Peyer's patch (tissue), 4 donors: ENCODE measurements at regions not wholly inside any gene's neighbourhood (a gene's known extent, or its start where the extent isn't known, plus 50 kb on each side); places are given as distances from the start of the nearest gene placed in this dataset.
"Not testable (repeated sequence)": the region's sequence is repeated elsewhere in the genome, so short reads cannot be mapped to it uniquely, and the experiment has no call there.

Experiments used
- CTCF ChIP-seq, 6 experiments: fragments of 450-650 bp in 4 of 6; fragments of 200-600 bp in 2 of 6; sonication (generic) in 1 of 6; IDR thresholded peaks; one replicate each; pipeline ENCODE4 v1.5.1; 2017 to 2019; ENCODE audit warnings: antibody characterized with exemption in 6 of 6, mild to moderate bottlenecking in 3 of 6, moderate library complexity in 1 of 6
- POLR2A ChIP-seq, 2 donors: fragments of 450-650 bp; IDR thresholded peaks; one replicate each; pipeline ENCODE4 v1.5.1; 2017; ENCODE audit warnings: antibody characterized with exemption in 2 of 2, mild to moderate bottlenecking in 2 of 2, moderate library complexity in 2 of 2

GRCh38 chr13:109269381-109269780 is 517.0 kb downstream of the IRS2 start:
- TF ChIP-seq POLR2A, CTCF (IDR thresholded peaks at IDR 0.05): not testable (repeated sequence)
